GM11168 (cell line): ENCODE measurements at regions not wholly inside any gene's neighbourhood (a gene's known extent, or its start where the extent isn't known, plus 50 kb on each side); places are given as distances from the start of the nearest gene placed in this dataset.
"Not testable (repeated sequence)": the region's sequence is repeated elsewhere in the genome, so short reads cannot be mapped to it uniquely, and the experiment has no call there.

Experiments used
- in situ Hi-C: fragments of 300-500 bp; cut with MboI; formaldehyde crosslinking; loops from one replicate; pipeline ENCODE4 v1.12.0; 2022; ENCODE audit warnings: low sequenced_read_pairs; ENCODE audit not compliant: unreplicated experiment

DNA sequence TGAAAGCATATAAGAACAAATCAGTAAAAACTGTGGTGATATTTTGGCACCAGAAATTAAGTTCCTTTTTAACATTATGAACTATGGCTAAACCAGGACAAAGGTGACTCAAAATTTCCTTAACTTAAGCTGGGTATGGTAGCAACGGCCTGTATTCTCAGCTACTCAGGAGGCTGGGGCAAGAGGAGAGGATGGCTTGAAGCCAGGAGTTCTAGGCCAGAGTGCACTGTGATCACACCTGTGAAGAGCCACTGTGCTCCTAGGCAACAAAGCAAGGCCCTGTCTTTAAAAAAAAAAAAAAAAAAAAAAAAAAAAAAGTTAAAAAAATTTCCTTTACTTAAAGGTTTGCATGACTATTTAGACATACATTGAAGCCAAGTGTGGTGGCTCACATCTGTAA, 327.5 kb downstream of the GOLGA6L6 start:
- in situ Hi-C loops = not testable (repeated sequence)

- in situ Hi-C loops = not testable (repeated sequence)
Measured at GRCh38 chr15:20211508-20211907, 330.1 kb downstream of the GOLGA6L6 start.

GRCh38 chr15:20209973-20210372, 331.6 kb downstream of the GOLGA6L6 start:
- in situ Hi-C loops = not testable (repeated sequence)

DNA sequence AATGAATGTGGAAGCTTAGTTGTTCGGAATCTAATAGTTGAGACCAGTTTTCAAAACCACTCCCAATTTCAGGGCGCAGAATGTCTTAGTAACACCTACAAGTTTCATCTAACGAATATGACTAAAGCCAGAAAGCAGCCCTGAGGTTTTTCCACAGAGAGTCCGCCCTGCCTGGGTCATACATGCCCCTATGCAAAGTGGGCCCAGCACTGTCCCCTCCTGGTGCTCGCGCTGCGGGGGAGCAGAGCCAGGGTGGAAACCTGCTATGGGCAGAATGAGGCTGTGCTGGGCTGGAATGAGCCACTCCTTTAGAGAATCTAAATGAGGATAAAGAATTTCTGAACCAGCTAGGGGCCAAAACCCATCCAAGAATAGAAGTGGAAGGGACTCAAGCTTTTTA, 334.0 kb downstream of the GOLGA6L6 start:
- in situ Hi-C loops = not testable (repeated sequence)

GRCh38 chr15:20207198-20207597, 334.4 kb downstream of the GOLGA6L6 start:
- in situ Hi-C loops = not testable (repeated sequence)

DNA sequence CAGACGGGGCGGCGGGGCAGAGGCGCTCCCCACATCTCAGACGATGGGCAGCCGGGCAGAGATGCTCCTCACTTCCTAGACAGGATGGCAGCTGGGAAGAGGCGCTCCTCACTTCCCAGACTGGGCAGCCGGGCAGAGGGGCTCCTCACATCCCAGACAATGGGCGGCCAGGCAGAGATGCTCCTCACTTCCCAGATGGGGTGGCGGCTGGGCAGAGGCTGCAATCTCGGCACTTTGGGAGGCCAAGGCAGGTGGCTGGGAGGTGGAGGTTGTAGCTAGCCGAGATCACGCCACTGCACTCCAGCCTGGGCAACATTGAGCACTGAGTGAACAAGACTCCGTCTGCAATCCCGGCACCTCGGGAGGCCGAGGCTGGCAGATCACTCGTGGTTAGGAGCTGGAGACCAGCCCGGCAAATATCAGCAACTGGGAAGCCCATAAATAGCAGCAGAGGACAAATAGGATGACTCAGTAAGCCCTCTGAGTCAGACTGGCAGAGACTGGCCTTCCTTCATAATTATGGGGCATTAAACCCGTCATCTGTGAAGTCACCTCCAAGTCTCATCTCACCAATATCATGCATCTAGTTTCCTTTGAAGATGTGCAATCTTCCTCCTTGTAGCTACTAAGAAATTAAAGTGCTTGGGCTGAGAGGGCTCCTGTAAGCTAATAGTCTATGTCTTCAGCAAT, 337.3 kb downstream of the GOLGA6L6 start:
- in situ Hi-C loops = not testable (repeated sequence)

GRCh38 chr15:20203649-20204150, 337.9 kb downstream of the GOLGA6L6 start:
- in situ Hi-C loops = not testable (repeated sequence)

GRCh38 chr15:20194591-20195198, 346.9 kb downstream of the GOLGA6L6 start:
- in situ Hi-C loops = loop anchor here (25.0 kb wide), 1 partner anchor 993 kb away; no protein-coding TSS in a partner anchor

DNA sequence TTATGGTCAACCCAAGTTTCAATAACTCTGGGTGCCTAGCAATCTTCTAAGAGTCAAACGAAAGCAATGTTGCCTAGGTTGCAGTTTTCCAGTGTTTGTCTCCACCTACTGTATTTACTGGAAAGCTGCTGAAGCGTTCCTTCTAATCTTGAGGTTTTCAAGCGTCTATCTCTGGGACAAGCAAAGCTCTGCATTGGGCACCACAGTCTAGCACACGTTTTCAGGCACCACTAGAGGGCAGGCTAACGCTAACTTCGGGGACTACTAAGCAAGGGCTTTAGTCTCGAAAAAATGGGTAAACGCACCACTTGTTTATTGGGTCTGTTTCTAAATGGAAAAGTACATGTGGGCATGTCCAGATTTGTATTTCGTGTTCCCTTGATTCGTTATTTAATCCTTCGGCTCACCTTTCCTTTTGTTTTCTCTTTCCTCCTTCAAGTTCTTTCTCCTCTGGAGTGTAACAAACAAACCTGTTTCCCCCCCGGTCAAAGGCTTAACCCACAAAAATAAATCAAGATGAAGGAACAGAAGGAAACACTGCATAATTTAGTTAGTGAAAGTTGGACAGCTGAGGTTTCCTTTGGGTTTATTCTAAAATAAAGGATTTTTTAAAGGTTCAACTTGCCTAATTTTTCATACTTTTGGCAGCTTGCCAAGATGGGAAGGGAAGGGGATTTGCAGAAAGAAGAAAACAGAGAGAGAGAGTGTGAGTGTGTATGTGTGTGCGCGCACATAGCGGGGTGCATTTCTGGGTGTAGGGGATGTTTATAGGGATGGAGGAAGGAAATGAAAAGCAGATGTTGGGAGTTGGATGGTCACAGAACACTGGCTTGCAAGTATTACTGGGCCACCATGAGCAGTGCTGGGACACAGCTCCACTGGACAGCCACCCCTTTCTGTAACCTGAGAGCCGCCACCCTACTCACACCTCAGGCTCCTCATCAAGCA, 348.3 kb downstream of the GOLGA6L6 start:
- in situ Hi-C loops = loop anchor here (25.0 kb wide), 1 partner anchor 994 kb away; no protein-coding TSS in a partner anchor

DNA sequence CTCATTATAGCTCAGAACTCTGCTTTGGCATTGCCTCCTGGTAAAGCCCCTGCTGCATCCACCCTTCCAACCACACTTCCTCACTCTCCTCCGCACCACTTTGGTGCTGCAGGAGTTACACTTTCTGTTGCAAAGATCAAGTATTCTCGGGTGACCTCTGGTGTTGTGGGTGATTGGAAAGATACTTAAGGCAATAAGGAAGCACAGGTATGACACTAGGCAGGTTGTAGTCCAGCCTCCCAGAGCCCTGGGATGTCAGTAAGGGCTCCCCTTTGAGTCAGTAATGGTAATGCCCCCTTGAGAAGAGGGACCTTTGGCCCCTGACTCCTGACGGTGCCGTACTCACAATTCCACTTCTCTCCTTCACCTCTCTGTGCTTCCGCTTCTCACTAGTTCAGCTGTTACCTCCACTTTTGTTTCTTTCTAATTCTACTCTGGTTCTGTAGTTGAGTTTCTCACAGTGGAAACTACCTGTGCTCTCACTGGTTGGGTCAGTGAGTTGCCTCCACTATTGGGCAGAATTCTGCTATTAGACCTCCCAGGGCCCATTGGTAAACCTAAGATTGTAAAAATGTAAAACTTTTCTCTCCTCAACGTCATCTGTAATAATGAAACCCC, 350.0 kb downstream of the GOLGA6L6 start:
- in situ Hi-C loops = loop anchor here (25.0 kb wide), 1 partner anchor 996 kb away; no protein-coding TSS in a partner anchor

DNA sequence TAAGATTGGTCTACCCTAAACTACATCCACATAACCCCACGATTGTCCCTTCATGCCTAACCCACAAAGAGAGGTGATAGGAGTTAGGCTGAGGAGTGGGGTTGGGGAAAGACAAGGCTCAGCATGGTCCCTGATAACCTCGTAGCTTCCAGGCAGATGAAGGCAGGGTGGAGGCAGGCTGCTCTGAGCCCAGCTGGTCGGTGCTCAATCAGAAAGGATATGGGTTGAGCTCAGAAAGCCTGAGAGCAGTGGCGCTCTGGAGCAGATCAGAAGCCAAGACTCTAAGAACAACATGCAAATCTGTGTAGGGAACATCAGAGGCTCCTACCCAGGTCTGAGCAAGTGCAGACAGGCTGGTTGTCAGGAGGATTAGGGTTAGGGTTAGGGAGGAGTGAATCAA, 353.0 kb downstream of the GOLGA6L6 start:
- in situ Hi-C loops = loop anchor here (25.0 kb wide), 1 partner anchor 999 kb away; no protein-coding TSS in a partner anchor

DNA sequence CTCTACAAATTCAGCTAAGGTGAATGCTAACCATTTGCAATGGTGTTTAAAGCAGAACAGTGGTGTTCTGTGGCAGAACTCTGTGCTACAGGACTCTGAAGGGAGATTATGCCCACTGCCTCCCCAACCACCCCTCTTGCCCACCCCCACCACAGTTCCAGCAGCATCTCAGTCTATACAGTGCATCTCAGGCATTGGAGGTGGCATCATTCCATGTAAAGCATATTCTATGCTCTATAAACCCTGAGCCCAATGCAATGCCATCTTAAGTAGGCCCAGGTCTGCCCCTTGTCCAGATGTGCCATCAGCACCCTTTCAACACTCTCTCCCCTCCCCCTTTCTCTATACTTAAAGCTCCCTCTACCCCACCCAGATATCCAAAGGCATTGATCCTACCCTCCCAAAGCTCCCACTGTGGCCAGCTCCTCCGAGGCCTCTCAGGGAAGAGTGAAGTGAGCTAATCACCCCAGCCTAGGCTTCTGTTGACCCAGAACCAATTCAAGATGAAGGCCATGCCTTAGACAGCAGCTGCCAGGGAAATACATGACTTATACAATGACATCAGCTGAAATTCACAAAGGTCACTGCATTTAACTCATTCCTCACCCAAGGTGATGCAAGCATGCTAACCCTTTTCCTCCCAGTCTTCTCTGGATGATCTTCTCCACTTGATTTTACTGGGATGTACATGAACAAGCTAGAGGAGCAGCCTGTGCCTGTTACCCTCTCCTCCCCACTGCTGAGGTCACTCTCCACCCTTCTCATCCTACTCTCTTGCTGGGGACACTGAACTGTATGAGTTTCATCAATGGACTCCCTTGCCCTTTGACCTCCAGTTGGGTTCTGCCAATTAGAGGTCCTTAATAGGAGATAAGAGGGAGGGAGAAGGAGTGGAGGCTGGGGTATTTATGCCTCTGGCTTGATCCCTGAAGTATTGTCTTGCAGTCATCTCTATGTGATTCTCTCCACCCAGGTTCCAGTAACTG, 353.9 kb downstream of the GOLGA6L6 start:
- in situ Hi-C loops = loop anchor here (25.0 kb wide), 1 partner anchor 1000 kb away; no protein-coding TSS in a partner anchor

DNA sequence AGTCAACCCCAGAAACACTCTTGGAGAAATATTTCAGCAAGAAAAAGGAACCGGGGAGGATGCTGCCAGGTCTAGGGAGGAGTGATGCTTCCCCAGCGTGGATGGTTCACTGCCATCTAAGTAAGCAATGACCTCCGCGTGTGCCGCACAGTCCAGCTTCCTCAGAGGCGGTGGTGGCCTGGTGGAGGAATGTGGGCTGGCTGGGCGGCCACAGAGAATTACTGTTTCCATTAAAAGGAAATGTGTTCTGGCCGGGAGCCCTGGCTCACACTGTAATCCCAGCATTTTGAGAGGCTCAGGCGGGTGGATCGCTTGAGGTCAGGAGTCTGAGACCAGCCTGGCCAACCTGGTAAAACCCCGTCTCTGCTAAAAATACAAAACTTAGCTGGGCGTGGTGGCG, 356.7 kb downstream of the GOLGA6L6 start:
- in situ Hi-C loops = loop anchor here (25.0 kb wide), 1 partner anchor 1002 kb away; no protein-coding TSS in a partner anchor

GRCh38 chr15:20168221-20168620, 373.4 kb downstream of the GOLGA6L6 start:
- in situ Hi-C loops = not testable (repeated sequence)

DNA sequence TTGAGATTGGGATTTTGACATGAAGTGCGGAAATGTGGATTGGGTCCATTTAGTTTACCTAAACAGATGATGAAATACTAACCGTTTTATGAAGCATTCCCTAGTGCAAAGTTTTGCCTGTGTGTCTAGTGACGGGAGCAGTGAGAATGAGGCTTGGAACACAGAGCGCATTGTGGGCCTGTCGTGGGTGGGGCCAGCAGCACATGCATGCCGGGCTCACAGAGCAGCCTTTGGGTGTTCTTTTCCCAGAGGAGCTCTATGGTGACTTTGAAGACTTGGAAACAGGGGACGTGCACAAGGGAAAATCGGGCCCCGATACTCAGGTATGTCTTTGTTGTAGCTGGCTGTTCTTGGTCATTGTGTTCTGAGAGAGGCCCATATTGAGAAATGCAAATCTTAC, 388.1 kb downstream of the GOLGA6L6 start:
- in situ Hi-C loops = not testable (repeated sequence)

DNA sequence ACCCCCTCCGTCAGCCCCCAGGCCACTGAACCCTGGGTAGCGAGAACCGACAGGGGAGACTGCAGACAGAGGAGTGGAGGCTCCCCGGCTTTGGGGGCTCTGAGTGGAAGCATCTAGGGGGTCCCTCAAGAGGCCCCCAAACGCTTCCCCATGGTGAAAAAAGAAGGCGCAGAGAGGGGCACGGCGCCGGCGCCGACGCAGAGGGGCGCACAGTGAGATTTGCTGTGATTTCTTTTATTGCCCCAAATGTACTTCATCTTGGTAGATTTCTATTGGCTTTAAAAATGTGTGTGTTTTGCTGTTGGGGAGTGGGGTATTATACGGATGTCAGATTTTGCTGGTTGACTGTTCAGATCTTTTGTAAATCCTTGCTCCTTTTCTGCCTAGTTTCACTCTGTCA, 392.9 kb downstream of the GOLGA6L6 start:
- in situ Hi-C loops = not testable (repeated sequence)

- in situ Hi-C loops = not testable (repeated sequence)
Measured at GRCh38 chr15:20148008-20148407, 393.6 kb downstream of the GOLGA6L6 start.

DNA sequence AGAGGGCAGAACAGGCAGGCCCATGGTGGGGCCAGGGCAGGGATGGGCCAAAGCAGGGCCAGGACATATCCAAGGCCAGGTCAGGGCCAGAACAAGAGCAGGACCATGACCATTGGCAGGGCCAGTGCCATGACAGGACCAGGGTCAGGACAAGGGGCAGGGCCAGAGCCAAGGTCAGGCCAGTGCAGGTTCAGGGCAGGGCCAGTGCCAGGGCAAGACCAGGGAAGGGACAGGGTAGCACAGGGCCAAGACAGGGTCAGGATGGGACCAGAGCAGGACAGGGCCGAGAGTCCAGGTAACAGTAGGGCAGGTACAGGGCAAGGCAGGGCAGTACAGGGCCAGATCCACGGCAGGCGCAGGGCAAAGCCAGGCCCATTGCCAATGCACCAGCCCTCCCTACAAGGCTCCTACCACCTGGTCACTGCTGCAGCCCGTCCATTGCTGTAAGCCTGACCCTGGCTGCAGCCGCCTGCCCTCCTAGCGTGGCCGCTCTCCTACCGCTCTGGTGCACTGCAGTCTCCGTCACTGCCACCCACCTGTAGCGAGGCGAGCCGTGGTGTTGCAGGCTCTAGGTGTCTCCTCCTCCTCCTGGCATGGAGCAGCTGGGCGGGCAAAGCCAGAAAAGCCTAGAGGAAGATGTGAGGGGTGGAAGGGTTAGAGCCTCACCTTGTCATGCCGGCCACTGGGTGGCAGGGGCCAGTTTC, 397.1 kb downstream of the GOLGA6L6 start:
- in situ Hi-C loops = not testable (repeated sequence)
